Colonic mucosa (tissue), 4 donors: ENCODE measurements at regions not wholly inside any gene's neighbourhood (a gene's known extent, or its start where the extent isn't known, plus 50 kb on each side); places are given as distances from the start of the nearest gene placed in this dataset.

ENCODE experiments used
- DNase-seq: peaks from one replicate; pipeline ENCODE4 v3.0.0-alpha.2; 2020
- H3K27ac ChIP-seq: fragments of 200-600 bp; one replicate; pipeline ENCODE4 v1.8.0; 2021
- H3K27me3 ChIP-seq: fragments of 200-600 bp; one replicate; pipeline ENCODE4 v1.8.0; 2021
- H3K36me3 ChIP-seq: fragments of 200-600 bp; one replicate; pipeline ENCODE4 v1.8.0; 2021
- H3K4me1 ChIP-seq: fragments of 200-600 bp; one replicate; pipeline ENCODE4 v1.8.0; 2021; ENCODE audit warnings: mild to moderate bottlenecking
- H3K4me3 ChIP-seq: fragments of 200-600 bp; one replicate; pipeline ENCODE4 v1.8.0; 2021
- H3K9ac ChIP-seq, 2 donors: one replicate each; pipeline ENCODE4 v1.7.0; 2013; ENCODE audit warnings: control low read depth in 2 of 2, low read depth in 2 of 2, low read length in 2 of 2
- H3K9me3 ChIP-seq: fragments of 200-600 bp; one replicate; pipeline ENCODE4 v1.8.0; 2021
- CTCF ChIP-seq: fragments of 200-600 bp; IDR thresholded peaks from one replicate; pipeline ENCODE4 v1.8.0; 2022; ENCODE audit warnings: antibody characterized with exemption, mild to moderate bottlenecking
- intact Hi-C: fragments of 100-400 bp; cut with DNase I; formaldehyde crosslinking; loops from one replicate; pipeline ENCODE4 v1.14.1; 2022
- donor health status: healthy.
- donor health status: DM: no; HTN: no; CAD: no.
- donor health status: DM: no; HTN: no; CAD: no.

GRCh38 chr7:46201961-46202360, 280.9 kb upstream of the IGFBP3 start:
- Histone ChIP-seq H3K36me3 (no peaks in the 10 kb centered on the region), H3K9ac (no peak overlapping the region), H3K4me1 (no peaks in the 10 kb centered on the region), H3K4me3 (no peak overlapping the region), H3K27ac (no peak overlapping the region), H3K27me3 (no peaks in the 10 kb centered on the region), H3K9me3 (no peaks in the 10 kb centered on the region)
- intact Hi-C loops, result no loop called here
- DNase-seq, result no peak
- TF ChIP-seq CTCF, result no peak

- H3K27me3 ChIP-seq, result no peaks in the 10 kb centered on the region
- H3K36me3 ChIP-seq, result no peaks in the 10 kb centered on the region
- intact Hi-C loops, result no loop called here
- no peak for TF ChIP-seq CTCF
- H3K4me3 ChIP-seq, result no peak overlapping the region
- H3K9ac ChIP-seq, result no peak overlapping the region
- H3K4me1 ChIP-seq, result no peaks in the 10 kb centered on the region
- DNase-seq, result no peak
- H3K9me3 ChIP-seq, result no peaks in the 10 kb centered on the region
- H3K27ac ChIP-seq, result no peak overlapping the region
These were observed 277.6 kb upstream of the IGFBP3 start for GRCh38 chr7:46198701-46199100.

GRCh38 chr7:46197785-46198540, 276.9 kb upstream of the IGFBP3 start:
- DNase-seq, result no peak
- Histone ChIP-seq H3K9me3 (no peaks in the 10 kb centered on the region), H3K27ac (no peak overlapping the region), H3K4me1 (no peaks in the 10 kb centered on the region), H3K4me3 (no peak overlapping the region), H3K36me3 (no peaks in the 10 kb centered on the region), H3K9ac (no peak overlapping the region), H3K27me3 (no peaks in the 10 kb centered on the region)
- intact Hi-C loops, result no loop called here
- TF ChIP-seq CTCF, result no peak

GRCh38 chr7:46195934-46196333, 274.9 kb upstream of the IGFBP3 start:
- intact Hi-C loops, result no loop called here
- Histone ChIP-seq H3K4me1 (no peaks in the 10 kb centered on the region), H3K9ac (no peak overlapping the region), H3K9me3 (no peaks in the 10 kb centered on the region), H3K4me3 (no peak overlapping the region), H3K27ac (no peak overlapping the region), H3K27me3 (no peaks in the 10 kb centered on the region), H3K36me3 (no peaks in the 10 kb centered on the region)
- TF ChIP-seq CTCF, result no peak
- no peak for DNase-seq

- TF ChIP-seq CTCF, result no peak
- no peak for DNase-seq
These were observed 271.2 kb upstream of the IGFBP3 start for GRCh38 chr7:46192271-46192670.

More at GRCh38 chr7:46192271-46192670, 271.2 kb upstream of the IGFBP3 start:
- intact Hi-C loops, result no loop called here
- H3K9me3 ChIP-seq, result no peaks in the 10 kb centered on the region
- H3K27ac ChIP-seq, result no peak overlapping the region
- H3K36me3 ChIP-seq, result no peaks in the 10 kb centered on the region
- H3K4me1 ChIP-seq, result no peaks in the 10 kb centered on the region
- H3K27me3 ChIP-seq, result no peaks in the 10 kb centered on the region
- H3K4me3 ChIP-seq, result no peak overlapping the region
- no peak overlapping the region for H3K9ac ChIP-seq
